NCI-H69 (cell line): ENCODE measurements at regions not wholly inside any gene's neighbourhood (a gene's known extent, or its start where the extent isn't known, plus 50 kb on each side); places are given as distances from the start of the nearest gene placed in this dataset.

ENCODE experiments used
- DNase-seq: peaks from one replicate; lab custom pipeline; 2025; lab: John Stamatoyannopoulos, UW

DNA sequence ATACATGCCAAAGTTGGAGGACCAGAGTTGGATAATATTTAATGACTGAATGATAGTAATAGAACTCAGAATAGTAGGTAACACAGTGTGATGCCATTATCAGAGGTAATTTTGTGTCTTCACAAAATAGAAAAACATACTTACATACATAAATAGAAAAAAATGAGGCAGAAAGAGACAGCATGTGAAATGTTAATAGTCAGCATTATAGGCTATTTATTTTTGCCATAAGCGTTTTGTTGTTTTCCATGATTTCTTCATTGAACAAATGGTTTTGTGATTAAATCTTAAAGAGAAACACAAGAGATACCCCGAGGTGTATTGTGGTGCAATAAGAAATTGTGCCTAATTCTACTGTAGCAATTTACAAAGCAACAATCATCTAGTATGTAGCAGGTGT is 626.3 kb downstream of the KCNJ2 start:
- no peak for DNase-seq

GRCh38 chr17:70796757-70797156 is 627.4 kb downstream of the KCNJ2 start:
- DNase-seq, result peak; percentile 26

GRCh38 chr17:70797166-70797565 is 627.8 kb downstream of the KCNJ2 start:
- no peak for DNase-seq

DNA sequence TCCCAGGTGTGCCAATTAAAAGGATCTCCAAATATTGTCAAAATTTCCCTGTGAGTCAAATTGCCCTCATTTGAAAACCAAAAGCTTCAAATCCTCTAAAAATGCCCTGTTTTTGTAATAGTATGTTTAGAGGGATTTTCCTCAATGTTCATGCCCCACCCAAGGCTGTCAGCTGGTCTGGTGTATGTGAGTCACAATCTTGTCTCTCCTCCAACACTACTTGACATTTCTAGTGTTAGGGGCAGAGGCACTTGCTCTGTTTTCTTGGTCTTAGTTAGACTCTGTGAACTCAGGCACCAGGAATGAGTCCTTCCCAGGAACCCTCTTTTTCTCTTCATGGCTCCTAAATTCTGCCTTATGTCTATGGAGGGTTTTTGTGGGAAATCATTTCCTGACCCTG is 634.8 kb downstream of the KCNJ2 start:
- DNase-seq, result no peak

DNA sequence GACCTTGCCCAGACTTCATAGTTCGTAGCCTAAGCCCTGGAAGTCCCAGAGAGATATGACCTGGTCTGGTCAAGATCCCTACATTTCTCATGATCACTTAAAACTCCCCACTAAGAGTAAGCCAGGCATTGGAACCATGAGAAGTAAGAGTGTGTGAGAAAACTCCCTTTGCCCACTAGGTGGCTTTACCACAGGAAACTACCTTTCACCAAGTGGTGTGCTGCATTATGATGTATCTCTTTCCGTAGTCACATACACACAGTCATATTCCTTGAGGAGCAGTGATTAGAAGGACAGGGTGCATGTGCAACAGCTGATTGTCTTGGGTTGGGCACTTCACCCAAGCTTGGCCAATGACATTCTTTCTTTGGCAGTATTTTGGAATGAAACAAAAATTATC is 639.3 kb downstream of the KCNJ2 start:
- peak; percentile 31 for DNase-seq

- no peak for DNase-seq
Observed at GRCh38 chr17:70810609-70811008, 641.3 kb downstream of the KCNJ2 start.

- no peak for DNase-seq
Observed at GRCh38 chr17:70813355-70813930, 644.1 kb downstream of the KCNJ2 start.

DNA sequence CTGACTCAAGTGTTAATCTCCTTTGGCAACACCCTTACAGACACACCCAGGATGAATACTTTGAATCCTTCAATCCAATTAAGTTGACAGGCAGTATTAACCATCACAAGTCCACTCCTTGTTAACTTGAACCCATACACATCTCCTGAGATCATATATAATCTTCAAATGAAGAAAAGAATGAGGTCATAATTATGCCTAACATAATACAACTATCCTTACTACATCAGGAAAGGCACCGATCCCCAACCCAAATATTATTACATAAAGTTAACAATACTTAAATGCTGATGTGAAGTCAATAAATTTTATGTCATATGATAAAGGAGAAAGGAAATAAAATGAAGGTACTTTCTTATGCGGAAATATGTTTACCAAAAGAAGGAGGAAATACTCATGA is 649.9 kb downstream of the KCNJ2 start:
- DNase-seq, result no peak

- no peak for DNase-seq
Observed at GRCh38 chr17:70820276-70820675, 650.9 kb downstream of the KCNJ2 start.

GRCh38 chr17:70825321-70826125 is 656.2 kb downstream of the KCNJ2 start:
- peak; percentile 89 for DNase-seq

GRCh38 chr17:70829876-70830275 is 660.5 kb downstream of the KCNJ2 start:
- no peak for DNase-seq

GRCh38 chr17:70834039-70834438 is 664.7 kb downstream of the KCNJ2 start:
- no peak for DNase-seq

DNA sequence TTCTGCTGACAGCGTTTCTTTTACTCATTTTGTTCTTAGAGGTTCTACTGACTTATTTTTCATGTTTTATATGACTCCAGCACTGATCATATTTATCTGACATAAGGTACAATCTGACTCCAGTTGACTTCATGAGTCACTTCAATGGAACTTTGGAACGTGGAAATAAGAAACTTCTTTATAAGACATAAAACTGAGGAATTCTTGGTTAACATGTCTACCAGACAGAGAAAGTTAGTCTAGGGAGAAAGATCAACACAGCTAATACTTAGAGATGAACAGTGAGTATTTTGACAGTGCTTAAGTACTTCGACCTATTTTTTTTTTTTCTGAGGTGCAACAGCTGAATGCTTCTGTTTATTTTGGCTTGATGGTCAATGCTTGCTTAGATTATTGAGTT is 679.5 kb downstream of the KCNJ2 start:
- no peak for DNase-seq

GRCh38 chr17:70855401-70856054 is 686.2 kb downstream of the KCNJ2 start:
- peak; percentile 96 for DNase-seq

DNA sequence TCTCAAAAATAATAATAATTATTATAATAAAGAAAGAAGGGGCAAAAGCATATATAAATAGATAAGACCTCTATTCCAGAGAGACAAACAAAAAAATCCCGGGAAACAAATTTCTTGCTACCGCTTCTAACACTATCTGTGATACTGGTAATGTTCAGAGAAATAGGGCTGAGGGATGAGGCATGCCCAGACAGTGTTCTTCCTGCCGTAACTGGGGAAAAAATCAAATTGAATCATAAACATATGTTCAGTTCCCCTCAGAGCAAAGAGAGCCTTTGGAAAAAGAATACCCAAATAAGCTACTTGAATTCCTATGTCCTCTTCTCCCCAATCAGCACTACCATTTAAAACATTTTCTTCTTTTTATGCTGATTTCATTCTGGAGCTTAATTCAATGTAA is 688.0 kb downstream of the KCNJ2 start:
- no peak for DNase-seq

DNA sequence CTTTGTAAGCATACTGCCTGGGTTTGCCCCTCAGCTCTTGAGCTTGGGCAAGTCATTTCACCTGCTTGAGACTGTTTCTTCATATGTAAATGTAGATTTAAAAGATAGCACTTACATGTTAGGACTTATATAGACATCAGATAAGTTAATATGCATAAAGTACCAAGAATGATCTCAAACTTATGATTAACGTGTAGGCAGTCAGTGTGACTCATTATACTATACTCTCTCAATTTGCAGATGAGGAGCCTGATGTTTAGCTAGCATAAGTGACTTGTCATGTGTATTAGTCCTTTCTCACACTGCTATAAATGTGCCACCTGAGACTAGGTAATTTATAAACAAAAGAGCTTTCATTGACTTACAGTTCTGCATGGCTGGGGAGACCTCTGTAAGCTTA is 690.5 kb downstream of the KCNJ2 start:
- peak; percentile 77 for DNase-seq

- DNase-seq, result no peak
Observed at GRCh38 chr17:70862295-70862694, 693.0 kb downstream of the KCNJ2 start.

- DNase-seq, result no peak
Observed at GRCh38 chr17:70863436-70864248, 694.3 kb downstream of the KCNJ2 start.

DNA sequence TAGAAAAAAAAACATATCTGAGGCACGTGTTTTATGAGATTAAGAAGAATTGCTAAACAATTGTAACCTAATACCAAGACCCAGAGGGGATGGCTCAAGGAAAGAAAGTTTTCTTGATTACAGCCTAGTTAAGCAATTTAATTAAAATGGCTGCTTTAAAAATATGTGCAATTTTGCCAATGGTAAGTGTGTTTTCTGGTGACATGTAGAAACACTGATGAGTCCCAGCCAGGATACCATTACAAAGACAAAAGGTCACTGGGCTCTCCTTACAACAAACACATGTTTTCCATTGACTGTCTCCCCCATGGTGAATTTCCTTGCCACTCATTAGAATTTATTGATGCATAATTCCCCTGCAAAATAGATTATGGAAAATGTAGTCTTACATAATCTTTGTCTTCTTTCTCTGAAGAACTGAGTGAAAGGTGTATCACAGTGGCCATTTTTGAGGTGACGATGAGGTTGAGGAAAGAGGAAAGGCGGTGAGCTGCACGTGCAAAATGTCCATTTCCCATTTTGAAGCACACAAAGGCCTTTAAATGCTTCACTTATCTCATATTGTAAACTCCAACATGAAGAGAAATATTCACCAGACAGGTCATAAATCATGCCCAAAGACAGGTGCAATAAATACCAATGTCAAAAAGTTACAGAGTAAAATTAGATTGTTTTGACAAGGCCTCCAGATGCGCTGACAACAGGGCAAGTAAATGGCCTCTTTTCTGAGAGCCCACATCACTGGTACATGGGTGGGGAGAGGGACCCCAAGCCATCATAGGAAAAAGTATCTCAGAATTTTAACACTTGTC is 696.9 kb downstream of the KCNJ2 start:
- no peak for DNase-seq

GRCh38 chr17:70868149-70868548 is 698.8 kb downstream of the KCNJ2 start:
- no peak for DNase-seq

GRCh38 chr17:70869402-70870085 is 700.2 kb downstream of the KCNJ2 start:
- DNase-seq, result peak; percentile 75
